ENCODE measurements at regions not wholly inside any gene's neighbourhood (a gene's known extent, or its start where the extent isn't known, plus 50 kb on each side); places are given as distances from the start of the nearest gene placed in this dataset.

DNA sequence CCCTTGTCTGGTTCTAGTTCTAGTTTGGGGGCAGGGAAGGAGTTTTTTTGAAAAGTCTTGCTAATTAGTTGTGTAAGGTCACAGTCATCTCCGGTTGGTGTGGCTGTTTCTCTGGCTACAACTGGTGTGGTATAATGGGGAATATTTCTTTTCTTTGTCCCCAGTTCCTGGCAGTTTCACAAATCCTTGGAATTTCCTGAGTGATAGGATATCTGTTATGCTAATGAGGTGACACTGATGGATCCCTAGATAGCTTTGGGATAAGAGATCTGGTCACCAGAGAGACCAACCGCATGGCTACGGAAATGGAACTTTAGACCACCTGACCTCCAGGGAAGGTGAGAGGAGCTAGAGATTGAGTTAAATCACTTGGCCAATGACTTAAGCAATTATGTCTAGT lies 494.6 kb downstream of the ARHGEF28 start:
- intact Hi-C loops (cut with DNase I) = no loop called here
- DNase-seq = no peak

DNA sequence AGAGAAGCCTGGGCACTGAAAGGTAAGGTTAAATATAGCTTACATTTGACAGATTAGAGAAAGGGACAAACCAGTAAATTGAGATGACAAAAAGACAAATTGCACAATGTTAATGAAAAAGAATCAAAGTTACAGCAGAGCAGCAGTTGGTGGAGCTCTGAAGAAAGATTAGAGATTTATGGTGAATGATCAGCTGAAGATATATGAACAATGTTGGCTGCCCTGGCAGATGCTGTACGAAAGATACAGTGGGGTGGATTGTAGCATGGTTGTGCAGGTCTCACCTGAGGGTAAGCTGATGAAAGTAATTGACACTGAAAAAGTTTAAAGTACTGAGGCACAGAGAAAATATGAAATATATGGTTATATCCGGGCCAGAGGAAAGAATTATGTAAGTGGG lies 492.1 kb downstream of the ARHGEF28 start:
- DNase-seq = no peak
- intact Hi-C loops (cut with DNase I) = no loop called here

DNA sequence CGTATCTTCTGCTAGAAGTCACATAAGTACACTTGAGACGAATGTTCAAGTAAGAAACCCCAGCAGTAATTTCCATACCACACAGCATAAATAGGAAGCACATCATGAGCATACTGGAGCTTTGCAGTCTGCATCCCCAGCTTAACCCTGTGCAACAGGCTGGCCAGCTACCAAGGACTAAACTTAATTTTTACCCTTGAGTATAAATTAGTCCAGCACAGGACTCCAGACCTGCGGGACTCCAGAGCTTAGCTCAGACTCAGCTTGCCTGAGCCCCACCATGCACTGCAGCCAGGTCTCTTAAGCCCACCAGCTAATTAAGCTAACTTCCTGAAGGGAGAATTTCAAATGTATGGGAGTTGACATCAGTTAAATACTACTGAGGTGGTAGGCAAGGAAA lies 491.0 kb downstream of the ARHGEF28 start:
- DNase-seq = no peak
- intact Hi-C loops (cut with DNase I) = no loop called here

DNA sequence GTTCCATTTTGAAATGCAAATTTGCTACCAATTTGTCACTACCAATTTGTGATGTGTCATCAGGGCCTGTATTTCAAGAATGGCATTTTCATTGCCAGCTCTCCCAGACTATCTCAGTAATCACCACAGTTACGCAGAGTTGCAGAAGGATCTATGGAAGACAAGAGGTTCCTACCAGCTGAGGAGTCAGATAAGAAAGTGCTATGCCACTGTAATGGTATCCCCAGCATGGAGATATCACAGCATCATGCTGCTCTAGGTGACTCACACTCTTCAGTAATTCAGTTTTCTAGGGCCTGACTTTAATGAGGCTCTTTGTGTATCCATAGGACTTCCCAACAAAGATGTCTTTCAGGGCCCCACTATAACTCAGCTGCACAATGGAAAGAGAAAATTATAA lies 490.3 kb downstream of the ARHGEF28 start:
- intact Hi-C loops (cut with DNase I) = no loop called here
- DNase-seq = no peak

DNA sequence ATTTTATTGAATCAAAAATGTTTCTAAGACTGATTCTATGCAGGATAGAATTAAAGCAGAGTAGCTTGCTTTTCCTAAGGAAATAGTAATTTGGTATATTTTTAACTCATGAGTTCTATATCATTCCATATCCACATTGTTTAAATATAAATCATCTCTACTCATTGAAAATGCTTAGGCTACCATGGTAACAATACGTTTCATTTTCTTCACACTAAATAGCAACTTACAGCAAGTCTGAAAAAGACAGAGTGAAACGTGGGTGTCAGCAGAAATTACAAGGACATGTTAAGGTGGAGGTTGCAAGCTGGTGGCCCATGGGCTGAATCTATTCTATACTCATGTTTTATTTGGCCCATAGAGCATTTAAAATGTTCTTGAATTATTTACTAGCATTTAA lies 487.9 kb downstream of the ARHGEF28 start:
- DNase-seq = no peak
- intact Hi-C loops (cut with DNase I) = no loop called here

DNA sequence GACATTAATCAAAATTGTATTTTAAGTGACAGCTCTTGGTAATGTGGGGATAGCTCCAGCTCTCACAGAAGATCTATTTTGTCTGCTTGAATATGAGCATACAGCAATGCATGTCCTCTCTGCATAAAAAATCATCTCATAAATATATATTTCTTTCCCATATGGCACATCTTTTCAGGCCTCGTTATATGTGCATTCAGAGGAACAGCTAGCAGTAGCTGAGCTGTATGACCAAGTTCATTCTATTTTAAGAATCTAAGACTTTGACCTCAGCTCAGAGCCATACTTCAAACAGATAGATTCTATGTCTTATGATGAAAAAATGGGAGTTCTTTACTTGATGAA lies 487.2 kb downstream of the ARHGEF28 start:
- intact Hi-C loops (cut with DNase I) = no loop called here
- DNase-seq = no peak

DNA sequence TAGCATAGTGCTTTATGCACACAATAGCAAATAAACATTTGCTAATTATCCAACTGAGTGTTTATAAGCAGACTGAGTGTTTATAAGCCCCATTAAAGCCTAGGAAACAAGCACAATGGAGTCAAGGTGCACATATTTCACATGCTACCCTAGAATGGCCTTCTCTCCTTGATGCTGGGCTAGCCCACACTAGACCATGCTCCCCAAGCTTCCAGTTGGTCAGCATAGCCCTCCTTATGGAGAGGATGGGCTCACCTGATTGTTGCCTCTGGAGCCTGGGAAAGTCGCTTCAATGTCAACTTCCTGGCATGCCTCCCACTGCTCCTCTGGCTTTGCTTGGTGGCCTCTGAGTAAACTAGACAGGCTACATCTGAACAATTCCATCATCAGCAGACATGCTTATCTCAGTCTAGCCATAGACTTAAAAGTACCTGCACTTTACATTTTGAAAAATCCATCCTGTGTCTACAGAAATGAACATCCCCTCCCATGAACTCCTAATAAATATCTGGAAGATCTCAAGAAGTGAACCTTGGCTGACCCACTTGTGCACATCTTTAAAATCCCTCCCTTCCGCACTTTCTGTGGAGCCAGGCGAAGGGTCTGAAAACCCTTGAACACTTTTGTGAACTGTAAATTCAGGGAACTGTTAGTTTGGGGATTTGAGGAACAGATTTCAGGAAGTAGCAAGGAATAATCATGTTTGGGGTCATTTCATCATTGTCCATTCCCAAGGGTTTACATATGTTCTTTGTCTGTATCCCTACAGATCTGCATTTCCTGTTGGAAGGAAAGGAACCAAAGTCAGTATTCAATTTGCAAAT lies 486.6 kb downstream of the ARHGEF28 start:
- DNase-seq = no peak
- intact Hi-C loops (cut with DNase I) = no loop called here

DNA sequence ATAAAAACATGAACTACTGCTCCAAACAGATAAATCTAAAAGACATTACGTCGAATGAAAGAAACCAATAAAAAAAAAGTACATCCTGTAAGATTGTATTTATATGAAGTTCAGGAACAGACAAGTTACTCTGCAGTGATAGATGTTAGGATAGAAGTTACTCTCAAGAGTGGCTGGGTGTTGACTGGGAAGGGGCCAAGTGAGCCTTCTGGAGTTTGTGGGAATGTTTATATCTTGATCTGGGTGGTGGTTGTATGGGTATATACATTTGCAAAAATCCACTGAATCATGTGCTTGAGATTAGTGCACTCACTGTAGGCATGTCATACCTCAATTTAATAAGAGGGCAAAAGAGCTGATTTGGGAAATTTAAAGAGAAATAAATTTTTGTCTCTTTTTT lies 485.8 kb downstream of the ARHGEF28 start:
- intact Hi-C loops (cut with DNase I) = no loop called here
- DNase-seq = no peak

DNA sequence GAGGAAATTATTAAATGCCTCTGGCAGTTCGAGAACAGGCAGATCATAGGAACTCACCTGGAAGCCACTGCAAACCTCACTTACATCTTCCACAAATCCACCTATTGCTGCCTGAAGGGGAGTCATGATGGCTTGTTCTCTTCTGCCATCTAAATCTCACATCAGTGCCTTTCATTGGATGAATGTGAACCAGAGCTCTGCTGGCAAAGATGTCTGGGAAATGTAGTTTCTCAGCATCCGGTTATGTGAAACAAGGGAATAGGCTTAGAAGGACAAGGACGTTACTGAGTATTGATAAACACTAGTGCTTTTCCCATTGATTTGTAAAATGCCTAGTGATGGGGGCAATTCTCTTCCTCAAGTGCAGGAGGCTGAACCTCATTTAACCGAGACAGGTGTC lies 483.3 kb downstream of the ARHGEF28 start:
- DNase-seq = no peak
- intact Hi-C loops (cut with DNase I) = no loop called here

DNA sequence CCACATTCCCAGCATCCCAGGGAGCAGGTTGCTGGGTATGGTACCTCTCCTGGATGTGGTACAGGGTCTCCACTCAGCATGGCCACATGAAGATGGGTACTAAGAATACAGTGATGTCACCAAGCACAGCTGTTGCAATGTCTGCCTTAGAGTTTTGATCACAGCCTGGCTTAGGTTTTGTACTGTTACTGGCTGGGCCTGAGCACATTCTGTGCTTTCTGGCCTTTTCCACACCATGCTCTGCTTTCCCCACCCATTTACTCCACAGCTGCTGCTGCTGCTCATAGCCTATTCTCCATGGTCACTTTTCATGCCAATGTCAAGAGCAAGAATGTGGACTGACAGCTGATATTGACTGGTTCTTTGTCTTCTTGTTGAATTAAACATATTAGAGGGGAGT lies 481.9 kb downstream of the ARHGEF28 start:
- no peak for DNase-seq
- intact Hi-C loops (cut with DNase I) = no loop called here

DNA sequence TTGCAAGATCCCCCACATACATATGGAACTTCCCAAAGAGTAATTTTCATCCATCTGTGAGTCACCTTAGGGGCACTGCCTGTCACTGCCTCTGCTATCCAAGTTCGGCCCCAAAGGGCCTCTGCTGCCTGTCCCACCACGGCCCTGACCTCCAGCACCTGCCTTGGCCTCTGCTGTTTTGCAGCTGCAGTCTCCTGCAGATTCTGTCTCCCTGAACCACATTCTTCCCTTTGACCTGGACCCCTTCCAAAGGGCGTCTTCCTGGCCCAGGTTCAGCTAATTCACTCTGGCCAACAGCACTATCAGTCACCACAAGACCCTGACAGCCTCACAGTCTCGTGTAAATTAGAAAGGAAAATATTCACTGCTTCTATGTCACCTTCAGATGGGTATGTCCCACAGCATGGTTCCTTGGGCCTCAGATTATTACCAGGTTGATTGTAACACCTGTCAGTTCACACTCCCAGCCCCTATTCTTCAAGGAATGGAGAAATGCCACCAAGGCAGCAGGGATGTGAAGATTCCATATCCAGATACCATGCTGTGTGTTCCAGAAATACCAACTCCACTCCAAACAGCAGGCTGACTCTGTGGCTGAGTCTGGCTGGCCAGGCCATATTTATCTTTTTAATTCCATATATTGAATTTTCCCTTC lies 479.3 kb downstream of the ARHGEF28 start:
- DNase-seq = no peak
- intact Hi-C loops (cut with DNase I) = no loop called here

DNA sequence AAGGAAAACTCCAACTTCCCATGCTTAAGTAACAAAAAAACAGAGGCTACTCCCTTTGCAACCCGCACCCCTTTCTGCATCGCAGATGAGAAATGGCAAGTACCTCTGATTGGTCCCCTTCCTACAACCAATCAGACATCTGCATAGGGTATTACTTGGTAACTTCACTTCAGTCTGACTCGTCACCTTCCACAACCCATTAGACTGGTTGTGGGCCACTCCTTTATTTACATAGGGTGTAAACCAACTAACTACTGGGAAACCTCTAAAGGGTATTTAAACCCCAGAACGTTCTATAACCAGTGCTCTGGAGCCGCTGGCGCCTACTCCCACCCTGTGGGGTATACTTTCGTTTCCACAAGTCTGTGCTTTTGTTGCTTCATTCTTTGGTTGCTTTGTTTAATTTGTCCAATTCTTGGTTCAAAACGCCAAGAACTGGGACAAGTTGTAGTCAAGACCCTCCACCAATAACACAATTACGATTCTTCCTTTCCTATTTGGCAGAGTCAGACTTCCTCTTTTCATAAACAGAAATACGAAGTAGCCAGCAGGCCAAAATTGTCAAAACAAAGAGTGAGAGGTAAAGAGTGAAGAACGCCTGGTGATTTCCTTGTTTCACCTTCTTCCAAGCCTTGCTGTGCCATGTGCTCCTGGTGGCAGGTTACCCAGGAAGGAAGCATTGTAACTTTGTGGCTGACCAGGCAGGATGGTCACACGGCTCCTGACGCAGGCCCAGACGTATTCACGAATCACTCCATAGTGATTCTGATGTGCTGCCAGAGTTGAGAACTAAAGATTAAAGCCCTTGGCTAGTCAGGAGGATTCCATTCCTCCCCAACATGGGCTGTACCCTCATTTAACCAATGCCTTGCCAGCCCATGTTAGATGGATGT lies 477.4 kb downstream of the ARHGEF28 start:
- intact Hi-C loops (cut with DNase I) = no loop called here
- DNase-seq = no peak

DNA sequence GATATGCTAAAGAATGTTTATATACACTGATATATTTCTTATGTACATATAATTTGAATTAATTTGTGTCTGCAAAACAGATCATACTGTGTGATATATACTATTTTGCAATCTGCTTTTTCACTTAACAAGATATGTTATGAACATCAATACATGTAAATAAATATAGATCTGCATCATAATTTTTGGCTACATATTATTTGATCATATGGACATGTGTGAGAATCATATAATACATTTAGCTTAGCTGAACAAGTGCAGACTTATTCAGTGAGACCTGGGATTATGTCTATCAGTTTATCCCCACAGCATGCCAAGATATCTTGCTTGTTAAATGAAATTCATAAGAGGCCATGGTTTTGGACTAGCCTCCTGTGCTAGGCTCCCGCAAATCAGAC lies 474.3 kb downstream of the ARHGEF28 start:
- intact Hi-C loops (cut with DNase I) = no loop called here
- DNase-seq = no peak

DNA sequence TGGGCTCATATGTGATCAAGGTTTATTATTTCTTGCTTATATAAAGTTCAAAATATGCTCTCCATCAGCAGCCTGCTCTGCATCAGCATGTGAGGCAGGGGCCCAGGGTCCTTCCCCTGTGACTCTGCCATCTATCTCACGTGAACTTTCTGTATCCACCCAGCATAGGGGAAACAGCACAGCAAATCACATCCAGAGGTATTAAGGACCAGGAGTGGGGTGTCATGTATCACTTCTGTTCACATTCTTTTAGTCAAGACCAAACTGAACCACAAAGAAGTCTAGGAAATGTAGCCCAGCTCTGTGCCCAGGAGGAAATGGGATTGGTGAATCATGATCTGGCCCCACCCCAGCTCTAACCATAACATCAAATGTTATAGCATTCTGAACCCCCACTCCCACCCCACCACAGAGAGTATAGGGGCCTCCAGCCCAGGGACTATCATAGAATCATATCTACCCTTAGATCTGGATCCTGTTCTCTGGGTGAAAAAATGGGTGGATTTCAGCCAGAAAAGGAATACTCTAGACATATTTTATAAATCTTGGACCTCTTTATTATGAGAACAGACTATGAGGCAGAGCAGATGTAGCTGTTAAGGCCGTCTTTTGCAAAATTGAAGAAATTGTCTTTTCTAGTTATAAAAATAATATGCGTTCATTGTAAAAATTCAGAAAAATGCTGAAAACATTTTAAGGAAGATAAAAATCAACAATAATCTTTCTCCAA lies 473.7 kb downstream of the ARHGEF28 start:
- intact Hi-C loops (cut with DNase I) = no loop called here
- DNase-seq = no peak

DNA sequence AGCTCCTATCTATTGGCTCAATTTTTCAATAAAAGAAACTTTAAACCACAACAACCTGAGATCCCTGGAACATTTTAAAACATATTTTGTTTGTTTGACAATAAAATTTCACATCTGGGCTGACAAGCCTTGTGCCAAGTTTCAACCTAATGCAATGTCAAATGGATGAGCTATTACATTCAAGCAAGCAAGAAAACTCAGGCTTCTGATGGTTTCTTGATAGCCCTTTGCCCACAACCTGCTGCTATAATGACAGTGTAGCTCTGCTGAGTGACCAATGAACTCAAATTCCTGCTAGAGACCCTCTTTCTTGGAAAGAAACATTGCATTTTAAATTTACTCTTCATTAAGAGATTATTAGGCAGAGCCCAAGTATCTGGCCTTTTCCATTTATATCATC lies 472.9 kb downstream of the ARHGEF28 start:
- no peak for DNase-seq
- intact Hi-C loops (cut with DNase I) = no loop called here

DNA sequence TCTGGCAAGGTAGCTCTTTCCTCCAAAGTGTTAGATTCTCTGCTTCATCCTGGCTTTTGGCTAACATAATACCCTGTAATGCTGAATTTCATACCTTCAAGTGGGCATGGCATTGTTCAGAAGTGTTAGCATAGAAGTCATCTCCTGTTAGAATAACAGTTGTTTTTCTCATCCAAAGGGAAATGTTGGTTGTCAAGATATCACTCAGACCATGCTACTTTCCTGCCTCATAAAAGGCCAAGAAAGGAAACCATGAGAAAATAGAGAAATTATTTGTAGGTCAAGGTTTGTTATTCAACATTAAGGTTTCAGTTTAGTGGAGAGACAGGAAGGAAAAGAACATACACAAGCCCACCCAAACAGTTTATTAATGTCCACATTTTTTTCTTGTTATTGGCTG lies 472.5 kb downstream of the ARHGEF28 start:
- intact Hi-C loops (cut with DNase I) = no loop called here
- DNase-seq = no peak

DNA sequence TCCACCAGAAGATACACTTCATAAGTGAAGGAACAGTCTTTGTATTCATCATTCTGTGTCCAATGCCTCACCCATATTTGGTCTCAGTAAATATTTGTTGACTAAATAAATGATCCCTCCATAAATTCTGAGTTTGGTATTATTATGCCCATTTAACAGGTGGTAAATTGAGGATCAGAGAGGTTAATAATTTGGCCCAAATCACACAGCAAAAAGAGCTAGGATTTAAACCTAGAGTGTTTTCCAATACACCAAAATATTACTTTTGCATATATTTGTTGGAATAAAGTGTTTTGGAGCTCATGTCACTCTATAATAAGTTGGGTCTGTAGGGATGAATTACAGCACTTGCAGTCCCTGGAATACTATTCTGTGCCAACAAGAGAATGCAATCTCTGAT lies 470.3 kb downstream of the ARHGEF28 start:
- no peak for DNase-seq
- intact Hi-C loops (cut with DNase I) = no loop called here

DNA sequence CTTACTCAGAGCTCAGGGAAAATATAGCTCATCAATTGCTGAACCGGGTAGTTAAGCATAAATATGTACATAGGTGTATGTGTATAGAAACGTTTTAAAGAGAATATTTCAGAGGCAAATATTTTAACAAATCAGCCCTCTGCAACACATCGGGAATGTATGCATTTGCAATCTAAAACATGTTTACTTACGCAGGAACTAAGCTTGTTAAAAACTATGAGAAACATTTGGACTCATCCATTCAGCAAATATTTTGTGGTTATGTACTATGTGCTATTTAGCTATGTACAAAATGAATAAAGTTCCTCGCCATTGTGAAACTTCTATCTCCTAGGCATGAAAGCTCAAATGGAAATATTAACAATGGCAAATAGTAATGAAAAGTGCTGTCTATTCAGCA lies 469.9 kb downstream of the ARHGEF28 start:
- intact Hi-C loops (cut with DNase I) = no loop called here
- DNase-seq = no peak

DNA sequence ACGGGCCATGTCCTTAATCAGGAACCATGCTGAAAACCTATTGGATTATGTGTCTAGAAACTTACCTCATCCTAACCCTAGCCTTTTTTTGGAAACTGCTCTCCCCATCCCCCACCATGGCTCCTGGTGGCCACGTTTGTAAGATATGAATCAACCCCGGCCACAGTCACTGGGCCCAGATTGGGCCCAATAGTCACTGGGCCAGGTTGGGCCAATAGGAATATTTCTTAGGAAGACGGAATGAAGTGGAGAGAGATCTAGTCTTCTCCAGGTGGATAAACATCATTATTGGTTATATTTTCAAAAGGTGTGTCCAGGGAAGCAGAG lies 468.7 kb downstream of the ARHGEF28 start:
- DNase-seq = no peak
- intact Hi-C loops (cut with DNase I) = no loop called here

DNA sequence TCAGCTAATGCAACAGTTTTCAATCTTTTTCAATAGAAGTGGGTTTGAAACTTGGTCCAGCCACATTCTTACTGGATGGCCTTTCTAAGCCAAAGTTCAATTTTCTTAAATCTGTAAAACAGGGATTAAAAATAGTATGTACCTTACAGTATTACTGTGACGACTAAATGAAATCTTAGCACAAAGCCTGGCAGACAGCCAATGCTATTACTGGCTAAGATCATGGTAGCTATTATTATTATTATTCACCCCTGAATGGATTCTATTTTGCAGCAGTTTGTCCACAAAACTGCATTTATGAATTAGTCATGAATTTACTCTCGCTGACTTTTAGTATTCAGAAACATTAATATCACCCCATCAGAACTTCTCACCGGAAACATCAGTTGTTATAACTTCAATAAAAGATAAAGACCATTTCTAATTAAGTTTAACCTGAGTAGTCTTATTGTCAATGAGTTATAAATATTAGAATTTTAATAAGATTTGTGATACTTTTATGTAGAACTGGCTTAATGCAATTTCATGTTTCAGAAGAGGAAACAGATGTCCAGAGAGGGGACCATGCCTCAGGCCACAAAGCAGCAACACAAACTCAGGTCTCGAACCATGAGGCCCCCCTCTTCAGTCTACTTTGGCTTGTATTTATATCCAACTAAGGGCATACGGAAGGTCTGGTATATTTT lies 468.2 kb downstream of the ARHGEF28 start:
- DNase-seq = no peak
- intact Hi-C loops (cut with DNase I) = no loop called here
